OCI-LY7 (cell line): ENCODE measurements at regions not wholly inside any gene's neighbourhood (a gene's known extent, or its start where the extent isn't known, plus 50 kb on each side); places are given as distances from the start of the nearest gene placed in this dataset.

ENCODE experiments used
- EZH2phosphoT487 ChIP-seq: fragments of 200-600 bp; sonication (generic); IDR thresholded peaks from 2 replicates; pipeline ENCODE4 v1.6.1; 2018; ENCODE audit warnings: low read depth, borderline replicate concordance, mild to moderate bottlenecking, mixed run types, antibody characterized with exemption, low read length, moderate library complexity, mixed read lengths
- TF ChIP-seq, protein P1 (sequence below): fragments of 200-600 bp; sonication (generic); conservative IDR thresholded peaks from 2 replicates; pipeline ENCODE4 v1.5.1; 2014; ENCODE audit warnings: mild to moderate bottlenecking, antibody characterized with exemption, low read length, moderate library complexity, mixed read lengths

DNA sequence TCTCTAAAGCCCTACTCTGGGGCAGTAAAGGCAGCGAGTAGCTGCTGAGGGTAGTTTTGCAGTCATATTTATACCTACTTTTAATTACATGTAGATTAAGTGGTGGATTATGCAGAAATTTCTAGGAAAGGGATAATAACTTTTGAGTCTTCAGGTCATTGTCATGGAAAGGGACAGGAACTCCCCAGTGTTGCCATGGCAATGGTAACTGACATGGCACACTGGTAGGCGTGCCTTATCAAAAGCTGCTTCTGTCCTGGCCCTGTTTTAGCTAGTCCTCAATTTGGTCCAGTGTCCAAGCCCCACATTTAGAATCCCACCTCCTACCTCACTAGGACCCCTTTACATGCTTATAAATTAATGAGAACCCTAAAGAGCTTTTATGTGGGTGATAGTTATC is 303.1 kb downstream of the VRK1 start:
- TF ChIP-seq, protein P1, sequence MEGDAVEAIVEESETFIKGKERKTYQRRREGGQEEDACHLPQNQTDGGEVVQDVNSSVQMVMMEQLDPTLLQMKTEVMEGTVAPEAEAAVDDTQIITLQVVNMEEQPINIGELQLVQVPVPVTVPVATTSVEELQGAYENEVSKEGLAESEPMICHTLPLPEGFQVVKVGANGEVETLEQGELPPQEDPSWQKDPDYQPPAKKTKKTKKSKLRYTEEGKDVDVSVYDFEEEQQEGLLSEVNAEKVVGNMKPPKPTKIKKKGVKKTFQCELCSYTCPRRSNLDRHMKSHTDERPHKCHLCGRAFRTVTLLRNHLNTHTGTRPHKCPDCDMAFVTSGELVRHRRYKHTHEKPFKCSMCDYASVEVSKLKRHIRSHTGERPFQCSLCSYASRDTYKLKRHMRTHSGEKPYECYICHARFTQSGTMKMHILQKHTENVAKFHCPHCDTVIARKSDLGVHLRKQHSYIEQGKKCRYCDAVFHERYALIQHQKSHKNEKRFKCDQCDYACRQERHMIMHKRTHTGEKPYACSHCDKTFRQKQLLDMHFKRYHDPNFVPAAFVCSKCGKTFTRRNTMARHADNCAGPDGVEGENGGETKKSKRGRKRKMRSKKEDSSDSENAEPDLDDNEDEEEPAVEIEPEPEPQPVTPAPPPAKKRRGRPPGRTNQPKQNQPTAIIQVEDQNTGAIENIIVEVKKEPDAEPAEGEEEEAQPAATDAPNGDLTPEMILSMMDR, result no peak
- TF ChIP-seq EZH2phosphoT487, result no peak
